Embryonic facial prominence (tissue), 1 donor: ENCODE measurements at regions not wholly inside any gene's neighbourhood (a gene's known extent, or its start where the extent isn't known, plus 50 kb on each side); places are given as distances from the start of the nearest gene placed in this dataset.
"Not testable (repeated sequence)": the region's sequence is repeated elsewhere in the genome, so short reads cannot be mapped to it uniquely, and the experiment has no call there.

Source experiments
- DNase-seq: peaks from one replicate; pipeline ENCODE4 v3.0.0-alpha.2; 2016; ENCODE audit errors: extremely low spot score

GRCh38 chr15:26126070-26126469 lies 262.9 kb upstream of the ATP10A start:
- no peak for DNase-seq

GRCh38 chr15:26125664-26126063 lies 262.5 kb upstream of the ATP10A start:
- no peak for DNase-seq

DNA sequence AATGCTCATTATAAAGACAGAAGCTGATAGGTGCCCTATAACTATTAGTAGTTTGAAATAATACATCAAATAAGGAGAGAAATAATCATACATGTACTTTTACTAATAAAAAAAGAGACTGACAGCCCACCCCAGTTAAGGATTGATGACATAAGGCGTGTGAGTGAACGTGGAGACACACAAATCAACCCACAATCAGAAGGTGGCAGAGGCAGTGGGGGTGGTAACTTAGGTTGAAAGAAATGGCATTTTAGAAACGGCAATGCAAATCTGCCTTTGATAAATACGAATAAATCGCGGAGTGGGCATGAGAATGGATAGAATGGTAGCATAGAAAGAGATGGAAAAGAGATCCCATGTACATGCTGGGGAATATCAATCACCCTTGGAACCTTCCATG lies 256.2 kb upstream of the ATP10A start:
- DNase-seq: no peak

DNA sequence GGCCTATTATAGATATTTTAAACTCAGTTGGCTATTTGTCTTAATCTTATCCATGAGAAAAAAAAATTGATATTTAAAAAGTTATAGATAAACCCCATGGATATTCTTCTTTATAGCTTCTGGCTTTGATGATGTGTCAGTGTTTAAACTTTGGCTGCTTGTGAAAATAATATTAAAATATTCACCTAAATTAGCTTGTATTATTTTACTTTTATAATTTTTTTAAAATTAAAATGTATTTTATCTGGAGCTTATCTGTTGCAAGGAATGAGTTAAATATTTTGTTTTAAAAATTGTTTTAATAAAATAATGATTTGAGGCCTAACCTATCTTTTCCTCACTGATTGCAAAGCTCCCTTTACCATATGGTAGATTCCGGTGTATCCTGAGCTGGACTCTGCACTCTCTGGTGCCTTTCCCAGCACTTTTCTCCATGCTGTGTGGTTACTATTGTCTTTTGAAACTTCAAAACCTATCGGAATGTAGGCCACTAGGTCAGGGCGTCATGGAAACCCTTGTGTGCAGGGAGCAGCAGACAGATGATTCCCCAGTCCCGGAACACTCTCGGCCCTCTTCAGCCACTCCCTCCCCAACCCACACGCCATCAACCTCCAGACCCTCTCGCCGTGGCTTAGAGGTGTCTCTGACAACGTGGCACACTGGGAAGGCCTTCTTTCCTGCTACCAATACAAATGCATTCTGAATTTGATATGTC lies 252.3 kb upstream of the ATP10A start:
- no peak for DNase-seq

GRCh38 chr15:26114128-26114527 lies 251.0 kb upstream of the ATP10A start:
- not testable (repeated sequence) for DNase-seq

GRCh38 chr15:26113296-26113695 lies 250.2 kb upstream of the ATP10A start:
- no peak for DNase-seq

- no peak for DNase-seq
Observed at GRCh38 chr15:26109203-26109602, 246.1 kb upstream of the ATP10A start.

DNA sequence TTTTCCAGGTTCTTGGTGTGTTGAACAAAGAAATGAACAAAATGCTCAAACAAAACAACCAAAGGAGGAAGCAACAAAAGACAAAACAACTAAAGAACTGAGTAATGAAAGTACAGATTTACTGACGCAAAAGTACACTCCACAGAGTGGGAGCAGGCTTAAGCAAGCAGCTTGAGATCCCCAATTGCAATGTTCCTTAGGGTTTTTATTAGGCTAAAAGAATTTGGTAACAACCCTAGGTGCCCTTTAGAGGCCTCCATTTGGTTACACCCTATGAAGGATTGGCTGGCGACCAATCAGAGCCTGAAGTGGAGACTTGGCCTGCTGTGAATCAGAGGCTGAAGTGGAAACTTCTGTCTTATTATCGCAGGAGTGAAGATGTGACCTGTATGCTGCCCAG lies 243.4 kb upstream of the ATP10A start:
- DNase-seq: no peak

- DNase-seq: no peak
Observed at GRCh38 chr15:26103002-26103404, 239.9 kb upstream of the ATP10A start.

GRCh38 chr15:26102365-26102764 lies 239.2 kb upstream of the ATP10A start:
- DNase-seq: no peak

DNA sequence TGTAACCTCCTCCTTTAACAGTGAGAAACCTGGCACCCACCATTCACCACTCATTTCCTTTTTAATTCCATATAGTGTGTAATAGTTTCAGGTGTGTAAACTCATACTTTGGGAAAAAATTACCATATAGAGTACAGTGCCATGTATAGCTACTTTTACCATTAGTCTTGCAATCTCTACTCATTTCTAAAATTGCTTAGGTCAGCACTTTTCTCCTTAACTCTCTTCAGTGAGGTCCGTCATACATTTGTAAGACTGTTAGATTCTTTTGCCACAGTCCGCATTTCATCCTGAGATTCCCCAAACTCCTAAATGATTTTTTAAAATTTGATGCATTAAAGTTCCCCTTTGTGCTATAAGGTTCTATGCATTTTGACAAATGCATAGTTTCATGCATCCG lies 238.3 kb upstream of the ATP10A start:
- DNase-seq: no peak

DNA sequence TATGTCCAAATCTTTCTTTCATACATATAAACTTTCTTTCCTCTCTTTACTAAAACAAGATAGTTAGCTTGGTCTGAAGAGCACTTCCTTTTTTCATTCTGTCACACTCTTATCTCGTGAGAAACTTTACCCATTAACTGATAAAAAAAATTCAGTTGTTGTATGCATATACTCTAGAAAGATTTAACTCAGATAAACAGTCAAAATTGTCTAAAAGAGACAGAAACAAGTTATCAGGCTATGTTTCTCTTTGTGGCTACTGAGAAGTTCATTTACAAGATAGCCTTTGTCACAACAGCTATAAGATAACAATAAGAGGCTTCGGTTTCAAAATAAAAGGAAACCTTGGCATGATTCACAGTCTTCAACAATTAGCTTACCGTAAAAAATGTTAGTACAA lies 235.7 kb upstream of the ATP10A start:
- no peak for DNase-seq

GRCh38 chr15:26097216-26097615 lies 234.1 kb upstream of the ATP10A start:
- no peak for DNase-seq

- DNase-seq: no peak
Observed at GRCh38 chr15:26096581-26096980, 233.5 kb upstream of the ATP10A start.

GRCh38 chr15:26095710-26096330 lies 232.7 kb upstream of the ATP10A start:
- no peak for DNase-seq

- DNase-seq: no peak
Observed at GRCh38 chr15:26091184-26091583, 228.1 kb upstream of the ATP10A start.

GRCh38 chr15:26087881-26088280 lies 224.8 kb upstream of the ATP10A start:
- DNase-seq: no peak

GRCh38 chr15:26087395-26087794 lies 224.3 kb upstream of the ATP10A start:
- no peak for DNase-seq

- no peak for DNase-seq
Observed at GRCh38 chr15:26084771-26085170, 221.6 kb upstream of the ATP10A start.

DNA sequence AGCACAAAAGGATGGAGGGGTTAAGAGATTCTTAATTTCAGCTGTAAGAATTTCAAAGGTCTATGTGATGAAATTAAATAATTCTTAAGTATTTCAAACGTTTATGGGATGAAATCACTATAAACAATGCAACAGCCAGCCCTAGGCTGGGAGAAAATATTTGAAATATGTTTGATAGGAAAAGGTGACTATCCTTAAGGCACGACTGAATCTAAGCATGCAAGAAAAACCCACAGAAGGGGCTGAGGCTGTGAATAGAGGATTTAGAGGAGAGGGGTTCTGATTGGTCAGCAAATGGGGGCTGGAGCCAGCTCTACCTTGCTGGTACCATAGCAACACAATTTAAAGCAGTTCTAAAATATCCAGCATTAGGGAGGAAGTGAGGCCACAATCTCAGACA lies 220.8 kb upstream of the ATP10A start:
- DNase-seq: no peak

DNA sequence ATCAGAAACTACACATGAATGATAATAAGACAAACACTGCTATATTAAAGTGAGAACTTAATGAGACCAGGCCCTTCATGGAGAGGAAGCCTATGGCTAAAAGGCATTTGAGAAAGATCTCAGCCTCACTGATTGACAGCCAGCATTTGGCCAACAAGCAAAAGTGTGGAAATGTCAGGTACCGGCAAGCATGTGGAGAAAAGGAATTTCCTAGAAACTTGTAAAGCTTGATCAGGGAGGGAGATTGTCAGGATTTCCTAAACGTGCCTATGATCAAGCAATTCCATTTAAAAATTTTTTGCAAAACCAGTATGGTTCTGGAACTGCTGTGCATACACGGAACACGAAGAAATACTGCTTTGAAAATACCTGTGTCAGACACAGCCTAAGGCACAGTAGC lies 220.3 kb upstream of the ATP10A start:
- no peak for DNase-seq

DNA sequence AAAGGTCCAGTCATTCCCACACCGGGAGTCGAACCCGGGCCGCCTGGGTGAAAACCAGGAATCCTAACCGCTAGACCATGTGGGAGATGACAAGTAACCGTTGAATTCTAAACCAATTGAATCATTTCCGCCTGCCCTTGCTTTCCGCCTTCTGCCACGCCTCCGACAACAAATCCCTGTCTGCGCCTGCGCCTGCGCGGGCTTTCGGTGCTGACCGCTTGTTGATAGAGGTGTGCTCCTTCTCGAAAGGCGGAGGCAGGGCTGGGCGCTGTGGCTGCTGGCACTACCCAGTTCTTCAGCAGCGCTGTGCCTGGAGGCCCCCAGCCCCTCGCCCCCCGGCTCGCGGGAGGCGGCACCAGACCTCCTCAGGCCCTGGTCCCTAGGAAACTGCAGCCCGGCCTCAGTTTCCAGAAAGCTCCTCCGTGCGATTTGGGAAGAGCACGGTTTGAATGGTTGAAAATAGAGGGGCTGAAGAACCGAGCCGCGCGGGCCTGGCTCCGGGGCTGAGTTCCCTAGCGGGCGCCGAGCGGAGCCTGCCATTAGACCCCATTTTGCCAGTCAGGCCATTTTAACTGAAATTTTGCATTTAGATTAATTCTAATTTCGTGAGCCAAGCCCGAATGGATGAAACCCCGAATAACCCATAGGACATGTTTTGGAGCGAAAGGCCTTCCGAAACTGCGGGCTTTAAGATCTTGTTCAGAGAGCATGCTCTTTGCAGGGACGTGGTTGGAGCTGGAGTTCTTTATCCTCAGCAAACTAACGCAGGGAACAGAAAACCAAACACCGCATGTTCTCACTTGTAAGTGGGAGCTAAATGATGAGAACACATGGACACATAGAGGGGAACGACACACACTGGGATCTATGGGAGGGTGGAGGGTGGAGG lies 219.3 kb upstream of the ATP10A start:
- DNase-seq: peak; percentile 92

DNA sequence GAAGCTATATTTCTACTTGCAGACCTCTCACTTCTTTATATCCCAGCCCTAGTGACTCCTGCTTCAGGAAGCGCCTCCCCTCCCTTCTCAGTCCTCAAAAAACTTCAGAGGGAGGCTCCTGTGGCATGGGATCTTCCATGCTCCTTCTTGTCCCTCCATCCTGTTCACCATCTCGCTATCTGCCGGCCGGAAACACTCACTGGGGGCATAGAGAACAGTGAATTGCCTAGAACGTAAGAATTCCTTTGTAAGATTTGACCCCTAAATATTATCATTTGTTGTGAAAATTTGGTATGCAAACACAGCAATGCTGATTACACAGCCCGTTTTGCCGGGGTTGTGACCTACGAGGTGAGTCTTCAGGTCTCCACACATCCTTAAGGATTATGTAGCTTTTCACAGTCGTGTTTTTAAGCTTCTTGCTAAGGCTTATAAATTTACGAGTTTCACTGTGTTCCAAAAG lies 218.7 kb upstream of the ATP10A start:
- no peak for DNase-seq
